IMR-90 (cell line): ENCODE measurements at regions not wholly inside any gene's neighbourhood (a gene's known extent, or its start where the extent isn't known, plus 50 kb on each side); places are given as distances from the start of the nearest gene placed in this dataset.

Experiments
- ATAC-seq: fragments of 200-7000 bp; cut with Tn5 transposase; 2 replicates; pipeline ENCODE4 v1.9.1; 2020; ENCODE audit warnings: low read depth, mild to moderate bottlenecking, moderate library complexity
- BruUV-seq: library from RNA; stranded (reverse); fragments of 400-500 nt; replicated peaks from 2 replicates; lab custom pipeline; 2021; lab: Mats Ljungman, UMichigan
- CTCF ChIA-PET: fragments of 300-600 bp; formaldehyde crosslinking; extraction: SDS; loops from one replicate; lab custom pipeline; 2021; ENCODE audit warnings: antibody characterized with exemption; lab: Yijun Ruan, JAX
- POLR2A ChIA-PET: fragments of 300-600 bp; sonication (Branson Sonifier 250); formaldehyde crosslinking; loops from one replicate; lab custom pipeline; 2022; ENCODE audit warnings: antibody characterized with exemption; ENCODE audit not compliant: unreplicated experiment; lab: Charles Lee
- DNase-seq: peaks from one replicate; pipeline ENCODE4 v3.0.0; 2013
- H2AFZ ChIP-seq: replicated peaks from 2 replicates; pipeline ENCODE3; 2013; ENCODE audit warnings: low read length, mild to moderate bottlenecking; ENCODE audit not compliant: poor library complexity
- H2AK5ac ChIP-seq: 2 replicates; pipeline ENCODE4 v1.6.1; 2013; ENCODE audit warnings: low read depth, low read length, inconsistent platforms
- H2AK9ac ChIP-seq: replicated peaks from 2 replicates; pipeline ENCODE3; 2013; ENCODE audit warnings: mild to moderate bottlenecking, low read depth, low read length, moderate library complexity; ENCODE audit not compliant: poor library complexity
- H2BK120ac ChIP-seq: 2 replicates; pipeline ENCODE4 v1.6.1; 2013; ENCODE audit warnings: low read depth, low read length, inconsistent platforms
- H2BK15ac ChIP-seq: 3 replicates; pipeline ENCODE4 v1.6.1; 2013; ENCODE audit warnings: low read depth, low read length, inconsistent platforms
- H2BK20ac ChIP-seq: 2 replicates; pipeline ENCODE4 v1.6.1; 2013; ENCODE audit warnings: low read depth, mild to moderate bottlenecking, inconsistent platforms, low read length, moderate library complexity
- H2BK5ac ChIP-seq: 2 replicates; pipeline ENCODE4 v1.6.1; 2013; ENCODE audit warnings: mild to moderate bottlenecking, low read depth, low read length, inconsistent platforms; ENCODE audit not compliant: poor library complexity, severe bottlenecking
- H3K14ac ChIP-seq: replicated peaks from 2 replicates; pipeline ENCODE4 v1.6.1; 2013; ENCODE audit warnings: low read depth, low read length, inconsistent platforms
- H3K18ac ChIP-seq: 2 replicates; pipeline ENCODE4 v1.6.1; 2013; ENCODE audit warnings: low read depth, low read length, control low read depth
- H3K23ac ChIP-seq: 2 replicates; pipeline ENCODE4 v1.6.1; 2013; ENCODE audit warnings: low read depth, low read length, inconsistent platforms
- H3K27ac ChIP-seq: 2 replicates; pipeline ENCODE4 v1.5.1; 2013; ENCODE audit warnings: mild to moderate bottlenecking, control low read depth, low read length; ENCODE audit not compliant: insufficient read depth
- H3K27me3 ChIP-seq: 2 replicates; pipeline ENCODE4 v1.6.1; 2013; ENCODE audit warnings: low read length; ENCODE audit not compliant: control insufficient read depth, insufficient read depth
- H3K36me3 ChIP-seq: 2 replicates; pipeline ENCODE4 v1.6.1; 2013; ENCODE audit warnings: low read length, mixed read lengths; ENCODE audit not compliant: control insufficient read depth, insufficient read depth
- H3K4ac ChIP-seq: 2 replicates; pipeline ENCODE4 v1.6.1; 2013; ENCODE audit warnings: low read depth, low read length, inconsistent platforms
- H3K4me1 ChIP-seq: 2 replicates; pipeline ENCODE4 v1.6.1; 2013; ENCODE audit warnings: low read length, mixed read lengths; ENCODE audit not compliant: control insufficient read depth, insufficient read depth
- H3K4me2 ChIP-seq: 2 replicates; pipeline ENCODE4 v1.6.1; 2013; ENCODE audit warnings: low read depth, mild to moderate bottlenecking, control low read depth, low read length, moderate library complexity
- H3K4me3 ChIP-seq: 2 replicates; pipeline ENCODE4 v1.5.1; 2013; ENCODE audit warnings: low read depth, mild to moderate bottlenecking, control low read depth, low read length, moderate library complexity; ENCODE audit not compliant: insufficient read depth
- H3K56ac ChIP-seq: 2 replicates; pipeline ENCODE4 v1.6.1; 2013; ENCODE audit warnings: low read length, inconsistent platforms; ENCODE audit not compliant: insufficient read depth; ENCODE audit errors: extremely low read depth
- H3K79me1 ChIP-seq, 2 experiments: 2 replicates each; pipeline ENCODE4 v1.6.1; 2013; ENCODE audit warnings: low read length in 2 of 2, inconsistent platforms in 1 of 2, low read depth in 1 of 2
- H3K9ac ChIP-seq: 2 replicates; pipeline ENCODE4 v1.6.1; 2013; ENCODE audit warnings: low read depth, low read length, control low read depth
- H3K9me1 ChIP-seq: 2 replicates; pipeline ENCODE4 v1.6.1; 2013; ENCODE audit warnings: low read length, inconsistent platforms; ENCODE audit not compliant: insufficient read depth
- H3K9me3 ChIP-seq: 2 replicates; pipeline ENCODE4 v1.6.1; 2013; ENCODE audit warnings: low read length; ENCODE audit not compliant: control insufficient read depth, insufficient read depth
- H4K20me1 ChIP-seq: 2 replicates; pipeline ENCODE4 v1.6.1; 2013; ENCODE audit warnings: low read length, inconsistent platforms; ENCODE audit not compliant: insufficient read depth
- H4K5ac ChIP-seq: 2 replicates; pipeline ENCODE4 v1.6.1; 2013; ENCODE audit warnings: mild to moderate bottlenecking, low read depth, low read length, control low read depth
- H4K8ac ChIP-seq, 2 experiments: 2 replicates each; pipeline ENCODE4 v1.6.1; 2013; ENCODE audit warnings: low read depth in 2 of 2, low read length in 2 of 2, control low read depth in 1 of 2, inconsistent platforms in 1 of 2
- H4K91ac ChIP-seq: 2 replicates; pipeline ENCODE4 v1.6.1; 2013; ENCODE audit warnings: low read depth, low read length, inconsistent platforms; ENCODE audit not compliant: insufficient read depth
- BHLHE40 ChIP-seq: fragments of 150-350 bp; IDR thresholded peaks from 2 replicates; pipeline ENCODE4 v1.6.1; 2016; ENCODE audit warnings: mild to moderate bottlenecking, low read depth, low read length
- CEBPB ChIP-seq: IDR thresholded peaks from 2 replicates; pipeline ENCODE4 v1.6.1; 2012; ENCODE audit warnings: low read depth, low read length, improper control_type of control experiment
- CHD1 ChIP-seq: IDR thresholded peaks from 2 replicates; pipeline ENCODE4 v1.6.1; 2012; ENCODE audit warnings: low read depth, low read length, improper control_type of control experiment
- MAFK ChIP-seq: IDR thresholded peaks from 2 replicates; pipeline ENCODE4 v1.6.1; 2012; ENCODE audit warnings: low read depth, low read length, improper control_type of control experiment
- MAZ ChIP-seq: IDR thresholded peaks from 2 replicates; pipeline ENCODE4 v1.6.1; 2012; ENCODE audit warnings: low read depth, mild to moderate bottlenecking, low read length, improper control_type of control experiment, moderate library complexity, borderline replicate concordance
- MXI1 ChIP-seq: IDR thresholded peaks from 2 replicates; pipeline ENCODE4 v1.6.1; 2012; ENCODE audit warnings: low read depth, mild to moderate bottlenecking, low read length, moderate library complexity, borderline replicate concordance
- NFE2L2 ChIP-seq: fragments of 150-350 bp; IDR thresholded peaks from 2 replicates; pipeline ENCODE4 v1.6.1; 2016; ENCODE audit warnings: low read depth, mild to moderate bottlenecking, low read length
- RAD21 ChIP-seq: IDR thresholded peaks from 2 replicates; pipeline ENCODE4 v1.6.1; 2012; ENCODE audit warnings: low read length, improper control_type of control experiment
- SMC3 ChIP-seq: fragments of 150-350 bp; IDR thresholded peaks from 2 replicates; pipeline ENCODE4 v1.6.1; 2016; ENCODE audit warnings: low read depth, mild to moderate bottlenecking, antibody characterized with exemption, low read length, moderate library complexity
- WGBS, 2 experiments: methylation state at CpG; one replicate each; pipeline versions ENCODE4 v1.1.5 to v1.1.7; 2013; ENCODE audit warnings: missing lambda C conversion rate in 2 of 2; ENCODE audit not compliant: insufficient read length in 1 of 2; ENCODE audit errors: extremely low coverage in 2 of 2; 5-methylcytosine and 5-hydroxymethylcytosine counted together
- dilution Hi-C: fragments of 300-500 bp; cut with HindIII; formaldehyde crosslinking; loops from one replicate; pipeline ENCODE4 v1.14.3; 2018; ENCODE audit warnings: low sequenced_read_pairs; ENCODE audit not compliant: unreplicated experiment
- in situ Hi-C: fragments of 300-500 bp; cut with MboI; formaldehyde crosslinking; loops from 3 replicates; pipeline ENCODE4 v1.14.3; 2019; ENCODE audit warnings: low sequenced_read_pairs, inconsistent platforms, mixed read lengths
- intact Hi-C: fragments of 100-400 bp; cut with micrococcal nuclease; formaldehyde crosslinking; loops from 2 replicates; pipeline ENCODE4 v1.10.0; 2022
- TF ChIP-seq, protein P1 (sequence below): conservative IDR thresholded peaks from 2 replicates; pipeline ENCODE4 v1.5.1; 2012; ENCODE audit warnings: mild to moderate bottlenecking, low read depth, low read length, improper control_type of control experiment
- TF ChIP-seq, protein P2 (sequence below): fragments of 150-350 bp; IDR thresholded peaks from 2 replicates; pipeline ENCODE4 v1.6.1; 2017; ENCODE audit warnings: mild to moderate bottlenecking, antibody characterized with exemption, low read length, low read depth
- TF ChIP-seq, protein P3 (sequence below): fragments of 150-350 bp; IDR thresholded peaks from 2 replicates; pipeline ENCODE4 v1.6.1; 2016; ENCODE audit warnings: low read depth, mild to moderate bottlenecking, low read length, moderate library complexity, borderline replicate concordance

DNA sequence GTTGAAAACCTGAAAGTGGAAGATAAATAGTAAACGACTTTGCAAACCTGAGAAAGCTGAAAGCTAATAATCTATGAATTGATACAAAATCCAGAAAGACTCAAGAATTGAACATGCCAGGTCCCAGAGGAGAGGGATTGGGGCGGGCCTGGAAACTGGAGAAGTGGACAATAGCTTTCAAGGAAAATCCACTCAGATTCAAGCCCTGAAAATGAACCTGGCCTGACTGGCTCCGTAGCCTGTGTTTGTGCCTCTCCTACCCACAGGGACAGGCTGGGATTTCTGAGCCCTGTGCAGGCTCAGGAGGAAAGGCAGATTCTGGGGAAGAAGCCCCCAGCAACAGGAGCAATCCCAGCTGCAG lies 274.8 kb upstream of the HS6ST1 start (continued):
- TF ChIP-seq, protein P1, sequence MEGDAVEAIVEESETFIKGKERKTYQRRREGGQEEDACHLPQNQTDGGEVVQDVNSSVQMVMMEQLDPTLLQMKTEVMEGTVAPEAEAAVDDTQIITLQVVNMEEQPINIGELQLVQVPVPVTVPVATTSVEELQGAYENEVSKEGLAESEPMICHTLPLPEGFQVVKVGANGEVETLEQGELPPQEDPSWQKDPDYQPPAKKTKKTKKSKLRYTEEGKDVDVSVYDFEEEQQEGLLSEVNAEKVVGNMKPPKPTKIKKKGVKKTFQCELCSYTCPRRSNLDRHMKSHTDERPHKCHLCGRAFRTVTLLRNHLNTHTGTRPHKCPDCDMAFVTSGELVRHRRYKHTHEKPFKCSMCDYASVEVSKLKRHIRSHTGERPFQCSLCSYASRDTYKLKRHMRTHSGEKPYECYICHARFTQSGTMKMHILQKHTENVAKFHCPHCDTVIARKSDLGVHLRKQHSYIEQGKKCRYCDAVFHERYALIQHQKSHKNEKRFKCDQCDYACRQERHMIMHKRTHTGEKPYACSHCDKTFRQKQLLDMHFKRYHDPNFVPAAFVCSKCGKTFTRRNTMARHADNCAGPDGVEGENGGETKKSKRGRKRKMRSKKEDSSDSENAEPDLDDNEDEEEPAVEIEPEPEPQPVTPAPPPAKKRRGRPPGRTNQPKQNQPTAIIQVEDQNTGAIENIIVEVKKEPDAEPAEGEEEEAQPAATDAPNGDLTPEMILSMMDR = no peak
- no peak for TF ChIP-seq MXI1
- no peak for TF ChIP-seq CHD1

DNA sequence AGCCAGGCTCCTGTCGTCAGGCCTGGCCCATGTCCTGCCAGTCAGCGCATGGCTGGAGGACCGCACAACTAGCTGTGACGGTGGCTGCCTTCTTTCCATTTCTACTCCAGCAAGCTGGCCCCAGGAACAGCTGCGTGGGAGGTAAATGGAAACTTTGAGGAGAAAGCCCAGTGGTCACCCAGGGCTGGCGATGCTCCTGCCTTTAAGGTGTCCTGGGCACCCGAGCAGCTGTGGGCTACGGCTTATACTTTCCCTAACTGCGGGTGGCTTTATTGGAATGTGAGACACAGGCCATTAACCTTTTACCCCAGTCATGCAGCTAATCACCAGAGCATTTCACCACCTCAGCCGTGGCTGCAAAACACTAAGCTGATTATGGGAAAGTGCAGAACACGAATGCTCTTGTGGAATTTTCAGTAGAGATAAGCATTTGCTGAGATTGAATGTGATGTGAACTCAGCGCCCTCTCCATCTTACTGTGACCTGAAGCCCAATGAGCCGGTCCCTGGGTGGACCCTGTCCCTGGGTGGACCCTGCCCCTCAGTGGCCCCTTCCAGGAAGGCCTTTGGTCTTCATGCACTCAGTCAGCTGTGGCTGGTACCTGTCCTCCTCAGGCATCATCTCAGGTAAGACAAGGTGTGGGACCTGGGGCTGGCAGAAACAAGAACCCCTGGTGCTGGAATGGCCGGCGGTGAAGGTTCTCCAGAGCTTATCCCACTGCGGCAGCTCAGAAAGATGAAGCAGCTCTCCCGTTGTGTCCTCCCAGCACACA lies 275.4 kb upstream of the HS6ST1 start:
- ChIA-PET CTCF (no interaction called here), POLR2A (no interaction called here)
- Histone ChIP-seq H2AK5ac (no peak overlapping the region), H4K5ac (no peak overlapping the region), H2BK20ac (no peak overlapping the region), H2AK9ac (no peak overlapping the region), H3K14ac (no peak overlapping the region), H3K23ac (no peak overlapping the region), H2BK5ac (no peak overlapping the region), H3K79me1 (no peaks in the 10 kb centered on the region), H3K4ac (no peak overlapping the region), H3K36me3 (no peaks in the 10 kb centered on the region), H2BK15ac (no peak overlapping the region), H4K91ac (no peak overlapping the region), H3K27me3 (peaks cover 2% of the 10 kb centered on the region; the same call in 1 of the 2 replicates), H2AFZ (no peak overlapping the region), H3K9ac (no peak overlapping the region), H3K9me1 (no peaks in the 10 kb centered on the region), H3K4me1 (no peaks in the 10 kb centered on the region), H3K56ac (no peak overlapping the region), H3K4me2 (no peak overlapping the region), H2BK120ac (no peak overlapping the region), H3K18ac (no peak overlapping the region), H3K9me3 (no peaks in the 10 kb centered on the region), H4K20me1 (no peaks in the 10 kb centered on the region), H3K4me3 (no peak overlapping the region), H3K27ac (no peak overlapping the region), H4K8ac (no peak overlapping the region)
- intact Hi-C loops (no loop called here), in situ Hi-C loops (no loop called here), dilution Hi-C loops (no loop called here)
- DNase-seq (no peak), ATAC-seq (no peak; the same call in 1 of the 2 replicates)
- no TSS peak for BruUV-seq
- 73% methylated on average over 3 of the region's 17 CpGs; no CpG with 5 or more reads in 1 of the 2 experiments for WGBS, 2 experiments
- TF ChIP-seq MXI1 (no peak), CEBPB (no peak), BHLHE40 (no peak), CHD1 (no peak), NFE2L2 (no peak), MAZ (no peak), RAD21 (no peak), MAFK (no peak), SMC3 (no peak)
- TF ChIP-seq, protein P2, sequence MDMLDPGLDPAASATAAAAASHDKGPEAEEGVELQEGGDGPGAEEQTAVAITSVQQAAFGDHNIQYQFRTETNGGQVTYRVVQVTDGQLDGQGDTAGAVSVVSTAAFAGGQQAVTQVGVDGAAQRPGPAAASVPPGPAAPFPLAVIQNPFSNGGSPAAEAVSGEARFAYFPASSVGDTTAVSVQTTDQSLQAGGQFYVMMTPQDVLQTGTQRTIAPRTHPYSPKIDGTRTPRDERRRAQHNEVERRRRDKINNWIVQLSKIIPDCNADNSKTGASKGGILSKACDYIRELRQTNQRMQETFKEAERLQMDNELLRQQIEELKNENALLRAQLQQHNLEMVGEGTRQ = no peak
- TF ChIP-seq, protein P3, sequence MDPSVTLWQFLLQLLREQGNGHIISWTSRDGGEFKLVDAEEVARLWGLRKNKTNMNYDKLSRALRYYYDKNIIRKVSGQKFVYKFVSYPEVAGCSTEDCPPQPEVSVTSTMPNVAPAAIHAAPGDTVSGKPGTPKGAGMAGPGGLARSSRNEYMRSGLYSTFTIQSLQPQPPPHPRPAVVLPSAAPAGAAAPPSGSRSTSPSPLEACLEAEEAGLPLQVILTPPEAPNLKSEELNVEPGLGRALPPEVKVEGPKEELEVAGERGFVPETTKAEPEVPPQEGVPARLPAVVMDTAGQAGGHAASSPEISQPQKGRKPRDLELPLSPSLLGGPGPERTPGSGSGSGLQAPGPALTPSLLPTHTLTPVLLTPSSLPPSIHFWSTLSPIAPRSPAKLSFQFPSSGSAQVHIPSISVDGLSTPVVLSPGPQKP = no peak
